IPS DF 4.7 (cell line): ENCODE measurements at regions not wholly inside any gene's neighbourhood (a gene's known extent, or its start where the extent isn't known, plus 50 kb on each side); places are given as distances from the start of the nearest gene placed in this dataset.
"Not testable (repeated sequence)": the region's sequence is repeated elsewhere in the genome, so short reads cannot be mapped to it uniquely, and the experiment has no call there.

Experiments used
- DNase-seq: peaks from one replicate; pipeline ENCODE4 v3.0.0-alpha.2; 2013; ENCODE audit warnings: low spot score; ENCODE audit errors: extremely low read depth

DNA sequence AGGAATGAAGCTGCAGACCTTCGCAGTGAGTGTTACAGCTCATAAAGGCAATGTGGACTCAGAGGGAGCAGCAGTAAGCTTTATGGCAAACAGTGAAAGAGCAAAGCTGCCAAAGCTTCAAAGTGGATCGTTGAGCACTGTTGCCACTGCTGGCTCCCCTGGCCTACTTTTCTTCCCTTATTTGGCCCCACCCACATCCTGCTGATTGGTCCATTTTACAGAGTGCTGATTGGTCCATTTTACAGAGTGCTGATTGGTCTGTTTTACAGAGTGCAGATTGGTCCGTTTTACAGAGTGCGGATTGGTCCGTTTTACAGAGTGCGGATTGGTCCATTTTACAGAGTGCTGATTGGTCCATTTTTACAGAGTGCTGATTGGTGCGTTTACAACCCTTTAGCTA, 451.9 kb upstream of the NFE2L3 start:
- not testable (repeated sequence) for DNase-seq

GRCh38 chr7:25704413-25704812, 447.6 kb upstream of the NFE2L3 start:
- DNase-seq: no peak

- DNase-seq: no peak
These were observed 445.2 kb upstream of the NFE2L3 start for GRCh38 chr7:25706764-25707163.

- no peak for DNase-seq
These were observed 444.0 kb upstream of the NFE2L3 start for GRCh38 chr7:25707768-25708620.

- DNase-seq: no peak
These were observed 441.0 kb upstream of the NFE2L3 start for GRCh38 chr7:25710959-25711358.

DNA sequence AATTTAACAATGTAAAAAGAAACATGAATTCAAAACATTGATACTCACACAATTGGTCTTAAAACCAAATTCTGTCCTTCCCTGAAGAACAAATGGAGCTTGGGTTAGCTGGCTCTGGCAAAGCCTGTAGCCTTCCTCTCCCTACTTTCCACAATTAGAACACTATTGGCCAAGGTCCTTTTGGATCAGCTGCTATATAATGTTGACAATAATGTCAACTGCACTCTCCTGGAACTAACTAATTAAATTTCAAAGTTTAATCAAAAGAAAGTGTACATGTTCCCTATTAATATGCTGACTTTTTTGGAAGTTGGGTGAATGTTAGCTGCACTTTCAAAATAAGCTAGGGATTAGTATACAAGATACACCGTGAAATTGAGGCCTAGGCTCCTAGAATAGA, 440.1 kb upstream of the NFE2L3 start:
- DNase-seq: no peak

DNA sequence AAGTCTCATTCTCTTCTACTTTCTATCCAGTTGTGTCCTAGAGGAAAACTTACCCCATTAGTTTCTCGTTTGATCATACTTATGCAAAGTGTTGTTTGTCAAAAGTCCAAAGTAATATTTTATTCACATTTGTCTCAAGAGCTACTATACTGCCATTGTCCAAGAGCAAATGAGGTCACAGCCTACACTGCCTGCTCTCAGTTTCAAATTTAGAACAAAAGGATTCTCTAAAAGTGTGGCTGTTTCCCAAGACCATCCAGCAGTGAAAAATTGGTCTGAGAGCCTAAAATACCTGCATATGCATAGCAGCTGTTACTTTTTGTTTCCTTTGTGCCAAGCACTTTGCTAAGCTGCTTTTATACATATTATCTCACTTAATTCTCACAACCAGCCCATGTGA, 439.5 kb upstream of the NFE2L3 start:
- no peak for DNase-seq

- no peak for DNase-seq
These were observed 438.0 kb upstream of the NFE2L3 start for GRCh38 chr7:25714013-25714412.

GRCh38 chr7:25716421-25716820, 435.6 kb upstream of the NFE2L3 start:
- no peak for DNase-seq

GRCh38 chr7:25718596-25718995, 433.4 kb upstream of the NFE2L3 start:
- no peak for DNase-seq

DNA sequence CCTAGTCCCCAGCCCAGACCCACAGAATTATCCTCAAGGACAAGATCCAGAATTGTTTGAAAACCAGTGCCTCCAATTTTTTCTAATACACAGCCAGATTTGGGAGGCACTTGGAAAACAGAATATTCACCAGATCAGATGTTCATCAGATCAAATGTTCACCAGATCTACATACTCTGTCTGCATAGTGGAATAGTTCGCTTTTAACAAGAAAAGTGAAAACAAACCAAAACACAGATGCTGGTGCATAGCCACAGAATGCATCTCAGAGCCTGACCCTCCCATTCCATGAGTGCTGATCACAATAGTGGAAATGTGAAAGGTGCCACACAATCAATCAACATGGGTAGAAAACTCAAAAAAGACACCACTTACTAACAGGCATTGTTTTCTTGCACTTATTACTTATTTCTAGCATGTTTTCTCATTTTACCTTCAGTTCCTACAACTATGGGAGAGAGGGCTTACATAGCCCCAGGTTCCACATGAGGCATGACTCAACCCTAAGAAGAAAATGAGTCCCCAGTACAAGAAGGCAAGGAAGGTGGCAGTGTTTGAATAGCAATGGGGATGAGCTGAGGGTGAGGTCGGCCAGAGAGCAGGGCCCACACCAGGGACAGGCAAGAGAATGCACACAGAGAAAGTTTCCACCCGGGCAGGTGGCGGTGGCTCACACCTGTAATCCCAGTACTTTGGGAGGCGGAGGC, 432.7 kb upstream of the NFE2L3 start:
- DNase-seq: no peak

DNA sequence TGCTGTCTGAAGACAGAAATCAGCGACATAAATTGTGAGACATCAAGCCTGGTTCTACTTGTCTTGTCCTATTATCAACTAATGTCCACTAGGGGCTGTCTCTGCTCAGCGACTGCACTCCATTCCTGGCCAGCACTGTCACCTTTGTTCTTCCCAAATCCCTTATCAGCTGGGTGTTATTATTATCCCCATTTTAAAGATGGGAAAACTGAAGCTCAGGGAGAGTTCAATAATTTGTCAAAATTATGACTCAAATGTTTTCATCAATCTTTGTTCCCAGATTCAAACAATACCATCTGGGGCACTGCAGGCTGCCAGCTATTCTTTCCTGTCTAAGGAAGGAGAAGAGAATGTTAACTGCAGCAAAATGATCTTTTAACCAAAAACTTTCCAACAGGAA, 431.6 kb upstream of the NFE2L3 start:
- DNase-seq: no peak

GRCh38 chr7:25722856-25723255, 429.1 kb upstream of the NFE2L3 start:
- DNase-seq: no peak

DNA sequence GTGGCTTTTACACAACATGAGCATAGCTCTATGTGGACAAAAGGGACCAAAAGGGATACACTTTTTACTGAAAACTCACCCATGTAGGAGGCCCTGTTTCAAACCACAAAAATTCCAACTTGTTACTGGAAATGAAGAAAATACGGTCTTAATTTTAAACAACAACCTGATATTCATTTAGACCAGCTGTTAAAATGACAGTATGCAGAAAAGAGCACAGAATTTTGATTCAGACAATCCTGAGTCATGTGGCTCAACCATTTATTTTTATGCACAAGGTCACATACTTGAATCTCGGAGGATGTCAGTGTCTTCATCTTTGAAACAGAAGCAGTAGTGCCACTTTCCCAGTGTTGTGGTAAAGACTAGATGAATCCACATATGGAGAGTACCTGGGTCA, 426.5 kb upstream of the NFE2L3 start:
- no peak for DNase-seq

DNA sequence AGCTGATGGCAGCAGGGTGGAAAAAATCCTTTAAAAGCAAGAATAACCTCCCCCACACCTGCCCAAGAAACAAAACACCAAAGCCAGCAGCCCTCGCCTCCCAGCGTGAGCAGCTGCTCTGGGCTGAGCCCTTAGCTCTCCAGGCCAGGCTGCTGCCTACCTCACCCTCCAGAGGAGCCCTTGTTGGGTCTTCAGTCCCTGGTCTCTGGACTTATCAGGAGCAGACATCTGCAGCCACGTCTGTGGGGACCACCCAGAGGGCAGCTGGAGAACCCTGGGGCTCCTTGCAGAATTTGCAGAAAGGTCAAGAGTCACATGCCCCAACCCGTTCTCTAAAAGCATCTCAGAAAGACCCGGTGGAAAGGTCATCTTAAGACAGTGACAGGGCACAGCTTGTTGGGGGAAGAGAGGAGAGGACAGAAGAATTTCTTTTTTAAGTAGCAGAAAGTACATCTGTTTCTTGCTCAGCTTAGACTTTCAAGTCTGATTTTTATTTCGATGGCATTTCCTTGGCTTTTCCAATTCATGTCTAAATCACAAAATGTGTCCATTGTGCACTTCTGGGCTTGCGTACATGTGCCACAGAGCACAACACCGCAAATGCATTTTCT, 425.7 kb upstream of the NFE2L3 start:
- no peak for DNase-seq

DNA sequence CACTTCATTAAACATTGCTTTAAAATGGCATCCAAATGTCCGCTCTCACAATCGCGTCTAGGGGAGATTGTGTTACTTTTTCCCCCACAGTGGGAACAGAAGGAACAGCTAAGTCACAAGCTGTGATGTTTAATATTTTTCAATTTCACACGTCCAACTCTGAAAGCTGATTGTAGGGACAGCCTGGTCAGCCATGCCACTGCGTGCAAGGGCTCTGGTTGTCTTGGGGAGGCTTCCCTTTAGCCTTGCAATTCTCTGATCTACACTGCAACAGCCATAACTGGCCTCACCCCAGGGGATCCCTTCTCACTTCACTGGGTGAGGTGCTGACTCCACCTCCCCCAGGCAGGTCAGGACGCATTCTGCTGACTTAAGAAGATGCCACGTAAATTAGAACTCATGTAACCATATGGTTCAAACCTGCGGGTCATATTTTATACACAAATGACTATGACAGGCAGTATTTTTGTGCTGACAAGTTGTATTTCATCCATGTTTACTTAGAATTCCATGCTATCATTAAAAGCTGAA, 425.2 kb upstream of the NFE2L3 start:
- no peak for DNase-seq

DNA sequence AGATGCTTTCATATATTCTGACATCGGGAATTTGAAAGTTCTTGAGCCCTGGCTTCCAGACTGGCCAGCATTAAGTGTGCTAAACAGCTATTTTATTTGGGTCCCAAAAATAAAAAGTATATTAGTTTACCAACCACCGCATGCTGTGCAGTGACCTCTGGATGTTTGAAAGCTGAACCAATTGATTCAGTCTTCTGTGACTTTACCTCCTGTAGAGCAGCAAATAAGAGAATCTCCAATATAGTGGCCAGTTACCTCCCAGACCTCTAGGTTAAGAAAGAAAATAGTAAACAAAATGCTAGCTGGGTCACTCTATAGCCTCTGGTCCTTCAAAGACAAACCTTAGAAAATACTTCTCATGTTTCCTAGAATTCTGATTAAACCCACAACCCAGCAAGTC, 424.6 kb upstream of the NFE2L3 start:
- DNase-seq: no peak

DNA sequence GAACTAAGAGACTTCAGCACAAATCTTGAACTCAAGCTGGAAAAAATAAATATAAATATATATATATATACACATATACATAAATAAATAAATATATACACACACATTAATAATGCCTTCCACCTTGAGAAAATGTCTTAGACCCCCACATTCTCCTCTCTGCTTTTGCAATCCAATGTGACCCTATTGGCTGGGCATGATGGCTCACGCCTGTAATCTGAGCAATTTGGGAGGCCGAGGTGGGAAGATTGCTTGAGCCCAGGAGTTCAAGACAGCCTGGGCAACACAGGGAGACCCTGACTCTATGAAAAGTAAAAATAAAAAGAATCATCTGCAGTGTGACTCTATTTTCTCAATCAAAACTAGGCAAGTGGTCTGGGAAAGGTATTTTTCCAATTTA, 424.1 kb upstream of the NFE2L3 start:
- DNase-seq: no peak

- no peak for DNase-seq
These were observed 420.7 kb upstream of the NFE2L3 start for GRCh38 chr7:25731068-25731845.

DNA sequence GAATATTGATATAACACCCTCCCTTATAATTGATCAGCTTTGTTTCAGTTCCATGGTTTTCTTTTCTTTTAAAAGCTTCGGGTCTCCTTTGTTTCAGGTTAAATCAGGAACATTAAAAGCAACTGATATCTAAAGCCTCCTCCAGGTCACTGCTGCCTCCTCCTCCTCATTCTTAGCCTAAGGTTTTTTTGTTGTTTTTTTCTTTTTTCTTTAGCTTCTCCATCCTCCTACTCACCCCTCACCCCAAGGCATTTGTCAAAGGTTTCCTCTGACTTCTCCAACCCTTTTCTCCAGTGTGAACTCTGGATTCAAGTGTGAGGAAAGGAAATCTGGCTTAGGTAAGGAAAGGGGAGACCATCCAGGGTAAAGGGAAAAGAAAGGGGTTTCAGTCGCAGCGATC, 420.2 kb upstream of the NFE2L3 start:
- DNase-seq: no peak

GRCh38 chr7:25732766-25733217, 419.2 kb upstream of the NFE2L3 start:
- peak; percentile 62 for DNase-seq
